CD14-positive monocyte (primary cell): ENCODE measurements at regions not wholly inside any gene's neighbourhood (a gene's known extent, or its start where the extent isn't known, plus 50 kb on each side); places are given as distances from the start of the nearest gene placed in this dataset.

ENCODE experiments used
- DNase-seq, 3 donors: peaks; one replicate each; pipeline ENCODE4 v3.0.0-alpha.2; 2011 to 2022
- H2AFZ ChIP-seq: 2 replicates; pipeline ENCODE4 v1.6.0; 2012; ENCODE audit warnings: mild to moderate bottlenecking, low read depth, low read length, inconsistent platforms; ENCODE audit not compliant: insufficient read depth, poor library complexity, severe bottlenecking
- H3K27ac ChIP-seq, 2 donors: 1 replicate in 1 of 2; 2 replicates in 1 of 2; pipeline ENCODE4 v1.5.1; 2012 to 2013; ENCODE audit warnings: low read length in 2 of 2, control low read depth in 1 of 2, inconsistent platforms in 1 of 2, low read depth in 1 of 2, mild to moderate bottlenecking in 1 of 2
- H3K27me3 ChIP-seq, 2 donors: one replicate each; pipeline versions ENCODE4 v1.6.0 to v1.6.1; 2011 to 2013; ENCODE audit warnings: low read length in 2 of 2; ENCODE audit not compliant: control insufficient read depth in 2 of 2, insufficient read depth in 2 of 2
- H3K36me3 ChIP-seq, 2 donors: replicated peaks in 1 of 2; 1 replicate in 1 of 2; 2 replicates in 1 of 2; pipeline versions ENCODE4 v1.5.1 to v1.6.1; 2012 to 2013; ENCODE audit warnings: low read length in 2 of 2, control low read depth in 1 of 2, inconsistent platforms in 1 of 2, mild to moderate bottlenecking in 1 of 2; ENCODE audit not compliant: insufficient read depth in 2 of 2, control insufficient read depth in 1 of 2
- H3K4me1 ChIP-seq, 2 donors: 1 replicate in 1 of 2; 2 replicates in 1 of 2; pipeline versions ENCODE4 v1.5.1 to v1.6.1; 2012 to 2013; ENCODE audit warnings: low read length in 2 of 2, control low read depth in 1 of 2, inconsistent platforms in 1 of 2, mild to moderate bottlenecking in 1 of 2, moderate library complexity in 1 of 2; ENCODE audit not compliant: insufficient read depth in 2 of 2, control insufficient read depth in 1 of 2
- H3K4me2 ChIP-seq: replicated peaks from 2 replicates; pipeline ENCODE3; 2012; ENCODE audit warnings: low read length, moderate library complexity, mild to moderate bottlenecking; ENCODE audit not compliant: poor library complexity, severe bottlenecking; ENCODE audit errors: extremely low read depth
- H3K4me3 ChIP-seq, 3 experiments: fragments of 200-600 bp in 1 of 3; sonication (generic) in 1 of 3; replicated peaks in 1 of 3; 1 replicate in 2 of 3; 2 replicates in 1 of 3; pipeline ENCODE4 v1.5.1; 2011 to 2013; ENCODE audit warnings: low read length in 3 of 3, mild to moderate bottlenecking in 3 of 3, control low read depth in 2 of 3, low read depth in 2 of 3, inconsistent platforms in 1 of 3, moderate library complexity in 1 of 3
- H3K79me2 ChIP-seq: 2 replicates; pipeline ENCODE4 v1.6.0; 2012; ENCODE audit warnings: mild to moderate bottlenecking, control low read depth, inconsistent platforms, low read length, moderate library complexity; ENCODE audit not compliant: insufficient read depth
- H3K9ac ChIP-seq: 2 replicates; pipeline ENCODE4 v1.6.0; 2017; ENCODE audit warnings: low read length, mild to moderate bottlenecking; ENCODE audit not compliant: insufficient read depth, poor library complexity, severe bottlenecking
- H3K9me3 ChIP-seq, 2 donors: replicated peaks in 1 of 2; 1 replicate in 1 of 2; 2 replicates in 1 of 2; pipeline versions ENCODE4 v1.5.1 to v1.6.1; 2012 to 2013; ENCODE audit warnings: low read length in 2 of 2, control low read depth in 1 of 2; ENCODE audit not compliant: control insufficient read depth in 1 of 2, insufficient read depth in 1 of 2
- H4K20me1 ChIP-seq: 2 replicates; pipeline ENCODE4 v1.6.0; 2012; ENCODE audit warnings: mild to moderate bottlenecking, low read length, control low read depth, moderate library complexity; ENCODE audit not compliant: insufficient read depth
- H3K27ac Mint-ChIP-seq, 7 donors: one replicate each; pipeline ENCODE4 v1.8.0; 2020; ENCODE audit warnings: mild to moderate bottlenecking in 7 of 7, mixed read lengths in 7 of 7, moderate library complexity in 6 of 7, inconsistent platforms in 2 of 7
- H3K27me3 Mint-ChIP-seq, 3 donors: one replicate each; pipeline ENCODE4 v1.8.0; 2021 to 2022; ENCODE audit warnings: low read depth in 3 of 3, mild to moderate bottlenecking in 3 of 3, mixed read lengths in 3 of 3, moderate library complexity in 3 of 3, inconsistent platforms in 1 of 3
- H3K36me3 Mint-ChIP-seq, 2 donors: one replicate each; pipeline ENCODE4 v1.8.0; 2020; ENCODE audit warnings: mixed read lengths in 2 of 2, inconsistent platforms in 1 of 2, mild to moderate bottlenecking in 1 of 2
- H3K4me1 Mint-ChIP-seq: one replicate; pipeline ENCODE4 v1.8.0; 2020; ENCODE audit warnings: mild to moderate bottlenecking, mixed read lengths
- H3K4me3 Mint-ChIP-seq, 2 donors: one replicate each; pipeline ENCODE4 v1.8.0; 2020; ENCODE audit warnings: mild to moderate bottlenecking in 2 of 2, mixed read lengths in 2 of 2, moderate library complexity in 1 of 2
- H3K9me3 Mint-ChIP-seq, 7 donors: one replicate each; pipeline ENCODE4 v1.8.0; 2020 to 2022; ENCODE audit warnings: mixed read lengths in 7 of 7, mild to moderate bottlenecking in 6 of 7, moderate library complexity in 6 of 7, inconsistent platforms in 2 of 7
- CTCF ChIP-seq: fragments of 200-600 bp; IDR thresholded peaks from one replicate; pipeline ENCODE4 v1.8.0; 2022; ENCODE audit warnings: antibody characterized with exemption, mild to moderate bottlenecking
- WGBS: methylation state at CpG from one replicate; pipeline ENCODE4 v1.1.5; 2013; ENCODE audit warnings: missing lambda C conversion rate; ENCODE audit not compliant: insufficient coverage; 5-methylcytosine and 5-hydroxymethylcytosine counted together
- intact Hi-C, 2 donors: fragments of 100-400 bp; cut with micrococcal nuclease; formaldehyde crosslinking; loops; one replicate each; pipeline versions ENCODE4 v1.15.0 to v1.15.1; 2023

DNA sequence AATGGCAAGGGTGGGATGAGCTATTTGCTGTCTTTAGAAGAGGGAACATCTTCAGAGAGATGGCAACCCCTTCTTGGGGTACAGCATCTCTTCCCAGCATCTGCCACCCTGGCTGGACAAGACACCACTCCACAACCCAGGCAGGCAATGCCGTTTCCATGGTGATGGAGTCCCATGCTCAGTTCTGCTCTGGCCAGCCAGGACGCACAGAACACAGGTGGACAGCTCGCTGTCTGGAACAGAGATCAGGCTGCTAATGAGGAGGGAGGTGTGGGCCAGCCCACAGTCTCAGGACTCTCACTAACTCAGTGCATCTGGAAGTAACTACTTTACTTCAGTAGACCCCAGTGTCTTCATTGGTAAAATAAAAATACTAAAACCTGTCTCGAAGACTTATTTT, 321.0 kb upstream of the CPEB2 start:
- Histone ChIP-seq H3K4me1 (no peaks in the 10 kb centered on the region), H3K9ac (no peak overlapping the region), H3K27ac (no peak overlapping the region), H3K79me2 (no peaks in the 10 kb centered on the region), H3K27me3 (no peaks in the 10 kb centered on the region), H3K4me3 (no peak overlapping the region), H3K36me3 (no peaks in the 10 kb centered on the region), H4K20me1 (no peaks in the 10 kb centered on the region), H2AFZ (no peak overlapping the region), H3K4me2 (no peak overlapping the region), H3K9me3 (peaks cover 0 to 17% of the 10 kb centered on the region in 2 donors)
- Mint-ChIP-seq H3K4me1 (no peaks in the 10 kb centered on the region), H3K36me3 (no peaks in the 10 kb centered on the region), H3K9me3 (peaks cover 10 to 22% (median 11%) of the 10 kb centered on the region in 7 donors), H3K4me3 (no peak overlapping the region), H3K27me3 (no peaks in the 10 kb centered on the region), H3K27ac (no peak overlapping the region)
- no CpG with 5 or more reads among the region's 4 CpGs for WGBS
- TF ChIP-seq CTCF: no peak
- intact Hi-C loops: no loop called here
- no peak for DNase-seq

DNA sequence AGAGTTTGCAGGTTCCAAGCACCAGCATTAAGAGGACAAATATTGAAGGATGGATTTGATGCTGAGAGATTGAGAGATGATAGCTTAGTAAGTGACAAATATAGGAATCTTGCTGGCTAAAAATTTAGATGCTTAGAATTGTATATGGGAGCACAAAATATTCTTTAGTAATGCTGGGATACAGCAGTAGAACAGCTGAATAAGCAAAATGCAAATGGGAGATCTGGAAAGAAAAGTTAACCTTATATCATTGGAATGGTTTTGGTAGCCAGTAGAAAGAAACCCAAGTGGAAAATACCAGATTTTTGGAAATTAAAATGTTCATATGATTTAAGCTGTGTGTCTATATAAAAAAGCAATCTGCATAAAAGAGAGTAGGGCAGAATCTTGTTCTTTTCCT, 308.6 kb upstream of the CPEB2 start:
- H3K36me3 Mint-ChIP-seq: no peaks in the 10 kb centered on the region
- no peaks in the 10 kb centered on the region for H3K79me2 ChIP-seq
- H3K4me2 ChIP-seq: no peak overlapping the region
- H3K9ac ChIP-seq: no peak overlapping the region
- no peak overlapping the region for H3K27ac ChIP-seq
- H3K27me3 Mint-ChIP-seq: peaks cover 0 to 1% (median 0%) of the 10 kb centered on the region in 3 donors
- no peak overlapping the region for H3K4me3 ChIP-seq
- DNase-seq: no peak
- no peak overlapping the region for H2AFZ ChIP-seq
- intact Hi-C loops: no loop called here
- peaks cover 0 to 13% (median 7%) of the 10 kb centered on the region in 7 donors for H3K9me3 Mint-ChIP-seq
- H3K27ac Mint-ChIP-seq: no peak overlapping the region
- H3K9me3 ChIP-seq: peaks cover 6 to 8% of the 10 kb centered on the region in 2 donors
- no peak overlapping the region for H3K4me3 Mint-ChIP-seq
- H3K27me3 ChIP-seq: no peaks in the 10 kb centered on the region
- H3K36me3 ChIP-seq: no peaks in the 10 kb centered on the region
- H3K4me1 ChIP-seq: no peaks in the 10 kb centered on the region
- H3K4me1 Mint-ChIP-seq: no peaks in the 10 kb centered on the region
- no peaks in the 10 kb centered on the region for H4K20me1 ChIP-seq
- TF ChIP-seq CTCF: no peak
